AG08395 (cell line): ENCODE measurements at regions not wholly inside any gene's neighbourhood (a gene's known extent, or its start where the extent isn't known, plus 50 kb on each side); places are given as distances from the start of the nearest gene placed in this dataset.

Experiments
- DNase-seq: peaks from one replicate; pipeline ENCODE4 v3.0.0; 2012; ENCODE audit warnings: mixed read lengths, low spot score

DNA sequence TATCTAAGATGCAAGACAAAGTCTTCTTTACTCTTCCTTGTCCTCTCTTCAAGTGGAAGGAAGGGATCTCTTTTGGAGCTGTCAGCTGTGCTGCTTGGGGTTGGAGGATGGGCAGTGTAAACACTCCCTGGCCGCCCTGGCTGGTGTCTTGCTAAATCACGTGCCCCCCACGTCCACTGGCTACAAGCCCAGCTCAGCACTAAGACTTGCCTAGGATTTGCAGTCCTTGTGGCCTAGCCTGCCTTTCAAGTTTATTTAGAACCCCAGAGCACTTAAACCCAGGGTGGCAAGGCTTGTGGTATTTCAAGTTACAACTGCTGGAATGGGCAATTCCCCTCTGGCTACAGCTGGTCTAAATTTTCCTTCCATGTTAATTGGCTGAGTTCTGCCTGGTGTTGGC, 272.4 kb upstream of the MYO3A start:
- DNase-seq, result no peak

DNA sequence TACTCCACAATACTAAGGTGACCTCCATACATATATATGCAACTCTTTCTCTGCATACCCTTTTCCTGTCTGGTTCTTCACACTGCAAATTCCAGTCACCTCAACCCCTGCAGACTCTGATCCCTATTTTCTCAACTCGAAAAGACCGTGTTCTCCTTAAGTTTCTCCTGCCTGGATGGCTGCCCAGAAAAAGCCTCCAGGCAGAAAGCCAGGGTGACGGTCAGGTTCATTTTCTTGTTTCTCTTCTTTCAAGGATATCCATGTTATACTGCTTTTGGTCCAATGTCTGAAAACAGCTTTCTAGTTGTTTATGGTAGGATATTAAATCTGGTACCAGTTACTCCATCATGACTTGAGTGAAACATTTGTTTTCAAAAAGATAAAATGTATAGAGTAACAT, 267.8 kb upstream of the MYO3A start:
- no peak for DNase-seq

DNA sequence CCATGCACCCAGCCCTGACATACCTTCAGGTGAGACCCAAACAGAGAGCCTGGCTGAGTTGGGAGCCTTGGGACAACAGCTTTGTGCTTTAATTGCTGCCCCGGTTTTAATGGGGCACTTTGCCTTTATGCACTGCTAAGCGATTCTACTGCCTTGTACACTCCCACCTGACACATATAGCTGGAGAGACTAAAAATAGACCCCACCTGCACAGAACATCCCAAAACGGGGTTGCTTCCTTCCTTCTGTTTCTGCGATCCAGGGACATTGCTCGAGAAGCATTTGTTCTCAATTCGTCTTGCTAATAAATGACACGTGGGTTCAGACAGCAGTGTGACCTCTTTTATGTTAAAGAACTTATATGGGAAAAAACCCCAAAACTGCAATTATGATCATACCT, 258.8 kb upstream of the MYO3A start:
- no peak for DNase-seq

DNA sequence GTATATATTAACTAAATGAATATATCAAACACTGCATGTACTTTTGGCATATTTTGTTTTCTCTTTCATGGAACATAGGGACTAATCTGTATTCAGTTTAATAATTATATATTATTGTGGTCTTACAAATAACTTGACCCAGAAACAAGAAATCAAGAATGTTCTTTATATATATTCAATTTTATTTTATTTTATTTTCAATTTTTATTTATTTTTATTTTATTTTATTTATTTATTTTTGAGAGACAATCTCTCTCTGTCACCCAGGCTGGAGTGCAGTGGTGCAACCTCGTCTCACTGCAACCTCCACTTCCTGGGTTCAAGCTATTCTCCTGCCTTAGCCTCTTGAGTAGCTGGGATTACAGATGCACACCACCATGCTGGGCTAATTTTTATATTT, 258.4 kb upstream of the MYO3A start:
- DNase-seq, result no peak

DNA sequence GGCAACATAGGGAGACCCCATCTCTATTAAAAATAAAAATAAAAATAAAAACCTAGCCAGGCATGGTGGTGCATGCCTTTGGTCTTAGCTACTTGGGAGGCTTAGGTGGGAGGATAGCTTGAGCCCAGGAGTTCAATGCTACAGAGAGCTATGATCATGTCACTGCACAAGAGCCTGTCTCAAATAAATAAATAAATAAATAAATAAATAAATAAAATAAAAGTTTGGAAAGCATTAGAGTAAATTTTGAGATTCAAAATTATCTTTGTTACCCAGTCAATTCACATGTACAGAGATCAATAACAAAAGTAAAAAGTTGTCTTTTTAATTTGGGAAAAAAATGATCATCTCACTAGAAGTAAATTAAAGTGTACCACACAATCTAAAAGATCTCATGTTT, 255.8 kb upstream of the MYO3A start:
- DNase-seq, result no peak

DNA sequence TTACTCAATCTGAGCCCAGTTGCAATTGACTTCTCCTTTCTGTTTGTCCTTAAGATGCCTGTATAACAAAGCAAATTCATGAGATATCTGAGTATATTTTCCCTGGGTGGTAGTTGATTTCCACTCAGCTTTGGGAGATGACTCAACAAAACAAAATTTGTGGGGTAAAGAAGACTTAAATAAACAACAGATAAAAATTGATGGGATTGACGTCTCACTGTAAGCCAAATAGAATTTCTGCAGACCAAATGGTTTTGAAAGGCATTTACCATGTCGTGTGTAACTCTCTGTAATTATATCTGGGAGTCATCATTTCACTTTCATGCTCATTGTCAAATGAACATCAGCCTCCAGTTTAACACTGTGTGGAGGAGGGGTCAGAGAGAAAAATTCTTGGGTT, 255.4 kb upstream of the MYO3A start:
- DNase-seq, result no peak

DNA sequence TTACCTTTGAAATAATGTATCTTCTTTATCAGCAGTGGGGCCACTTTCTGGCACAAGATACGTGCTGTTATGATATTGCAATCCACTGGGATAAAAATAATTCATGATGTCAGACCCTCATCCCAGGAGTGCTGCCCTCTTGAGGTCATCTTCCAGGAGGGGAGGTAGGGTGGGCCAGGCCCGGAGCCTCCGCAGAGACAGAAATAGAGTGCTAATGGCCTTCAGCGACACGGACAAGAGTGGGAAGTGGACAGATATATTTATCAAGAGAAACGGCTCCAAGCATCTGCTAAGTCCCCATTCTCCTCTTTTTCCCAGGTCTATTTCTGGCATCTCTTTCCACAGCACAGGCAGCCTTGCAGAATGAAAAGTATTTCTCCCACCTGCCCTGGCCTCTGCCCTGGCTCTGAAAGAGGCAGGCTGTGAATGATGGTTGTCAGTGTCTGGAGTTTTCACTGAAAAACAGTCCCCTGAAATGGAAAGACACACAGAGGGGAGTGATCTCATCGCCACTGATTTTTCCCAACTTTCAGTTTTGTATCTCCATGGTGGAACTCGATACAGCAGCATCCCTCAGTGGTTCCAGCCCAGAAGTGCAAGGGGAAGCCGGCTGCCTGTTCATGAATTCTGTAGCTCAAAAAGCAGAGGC, 251.7 kb upstream of the MYO3A start:
- no peak for DNase-seq

DNA sequence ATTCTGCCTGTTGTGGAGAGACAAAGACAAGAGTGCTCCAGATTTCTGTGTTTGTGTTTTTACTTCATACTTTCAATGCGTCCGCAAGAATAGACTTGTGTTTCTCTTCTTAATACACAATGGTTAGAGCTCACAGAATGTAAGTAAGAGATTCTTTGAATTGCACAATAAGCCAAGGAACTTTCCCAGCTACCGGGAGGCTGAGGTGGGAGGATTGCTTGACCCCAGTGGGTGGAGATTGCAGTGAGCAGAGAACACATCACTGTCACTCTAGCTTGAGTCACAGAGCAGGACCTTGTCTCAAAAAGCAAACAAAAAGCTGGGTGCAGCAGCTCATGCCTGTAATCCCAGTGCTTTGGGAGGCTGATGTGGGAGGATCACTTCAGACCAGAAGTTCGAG, 250.7 kb upstream of the MYO3A start:
- no peak for DNase-seq

DNA sequence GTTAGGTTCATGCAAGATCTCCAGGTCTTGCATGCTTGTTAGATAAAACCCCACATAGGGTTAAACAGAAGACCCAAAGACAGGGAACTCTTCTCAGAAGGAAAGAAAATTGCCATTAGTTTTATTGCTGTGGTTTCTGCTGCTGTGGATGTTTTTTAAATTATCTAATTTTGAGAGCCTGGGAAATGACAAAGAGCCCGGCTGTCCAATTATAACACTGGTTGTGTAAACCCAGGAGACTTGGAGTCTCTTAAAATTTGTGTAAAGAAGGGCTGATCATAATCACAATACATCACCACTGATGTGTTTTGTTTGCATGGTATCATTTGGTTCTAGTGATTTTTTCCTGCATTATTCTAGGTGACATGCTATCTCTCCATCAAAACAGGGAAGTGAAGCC, 246.5 kb upstream of the MYO3A start:
- no peak for DNase-seq

DNA sequence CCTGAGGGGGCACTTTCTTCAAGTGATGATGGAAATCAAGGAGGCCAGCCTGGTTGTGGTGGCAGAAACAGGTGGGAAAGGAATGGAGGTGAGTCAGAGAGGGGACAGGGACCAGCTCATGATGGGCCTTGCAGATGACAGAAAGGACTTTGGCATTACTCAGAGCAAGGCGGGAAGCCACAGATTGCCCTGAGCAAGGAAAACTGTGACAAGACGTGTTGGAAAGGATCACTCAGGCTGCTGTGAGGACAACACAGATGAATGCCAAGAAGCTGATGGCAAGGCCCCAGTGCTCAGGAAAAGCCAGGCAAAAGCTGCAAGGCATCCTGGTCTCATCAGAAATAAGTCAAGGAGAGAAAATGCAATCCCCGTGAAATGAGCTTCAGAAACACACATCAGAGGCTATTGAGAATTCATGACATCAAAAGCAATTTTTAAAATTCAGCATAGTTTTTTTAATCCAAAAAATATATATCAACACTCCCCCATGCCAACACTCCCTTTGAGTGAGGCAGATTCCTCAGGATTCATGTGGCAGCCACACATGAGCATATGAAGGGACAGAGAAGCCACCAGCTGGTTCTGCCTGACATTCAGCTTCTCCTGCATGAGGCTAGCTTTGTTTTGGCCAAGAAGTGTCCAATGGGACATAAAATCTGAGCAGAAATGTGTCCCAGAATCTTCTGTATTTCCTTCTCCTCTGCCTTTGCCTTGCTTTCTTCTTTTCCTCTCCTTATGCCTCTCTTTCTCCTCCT, 244.5 kb upstream of the MYO3A start:
- no peak for DNase-seq

DNA sequence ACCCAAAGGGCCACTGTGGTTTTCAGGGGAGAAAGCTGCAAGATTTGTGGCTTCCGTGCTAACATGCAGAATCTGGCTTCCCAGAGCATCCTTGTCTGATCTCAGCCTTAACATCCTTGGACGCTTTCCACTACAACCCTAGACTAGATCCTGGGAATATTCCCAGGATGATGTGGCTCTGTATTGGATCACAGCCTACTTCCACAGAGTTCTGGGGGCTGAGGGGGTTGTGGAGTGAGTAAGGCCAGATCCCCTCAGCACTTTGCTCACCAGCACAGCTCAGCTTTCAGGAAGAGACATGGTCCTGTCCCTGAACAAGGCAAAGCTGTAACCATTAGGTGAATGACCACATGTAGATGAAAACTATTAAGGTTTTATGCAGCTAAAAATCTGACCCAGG, 241.3 kb upstream of the MYO3A start:
- DNase-seq, result no peak

DNA sequence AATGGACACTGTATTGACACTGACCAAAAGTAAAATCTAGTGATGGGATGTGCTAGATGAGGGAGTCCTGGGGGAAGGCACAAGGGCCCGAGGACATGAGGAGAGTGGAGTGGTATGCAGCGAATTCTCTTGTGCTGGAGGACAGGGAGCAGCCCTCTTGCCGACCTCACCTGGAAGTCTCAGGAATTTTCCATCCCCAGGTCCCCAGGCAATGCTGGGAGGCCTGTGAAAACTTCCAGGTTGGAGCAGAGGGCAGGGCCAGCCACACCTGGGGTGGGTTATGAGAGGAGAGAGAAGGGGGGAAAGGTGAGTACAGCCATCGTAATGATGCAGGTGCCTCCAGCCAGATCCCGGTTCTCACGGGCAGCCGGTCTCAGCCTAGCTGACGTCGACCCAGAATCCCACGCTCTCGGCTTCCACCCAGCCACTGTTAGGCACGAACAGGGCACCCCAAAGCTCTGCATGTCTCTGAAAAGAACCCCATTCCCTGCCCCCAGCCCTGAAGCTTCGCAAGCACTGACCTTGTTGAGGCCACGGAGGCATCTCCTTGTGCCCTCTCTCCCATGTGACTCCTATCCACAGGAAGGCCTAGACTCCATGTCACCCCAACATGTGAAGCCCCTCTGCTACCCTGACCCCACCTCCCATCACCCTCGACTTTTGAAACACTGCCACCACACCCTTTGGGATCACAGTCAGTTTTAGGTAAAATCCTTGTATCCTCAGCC, 239.7 kb upstream of the MYO3A start:
- no peak for DNase-seq

DNA sequence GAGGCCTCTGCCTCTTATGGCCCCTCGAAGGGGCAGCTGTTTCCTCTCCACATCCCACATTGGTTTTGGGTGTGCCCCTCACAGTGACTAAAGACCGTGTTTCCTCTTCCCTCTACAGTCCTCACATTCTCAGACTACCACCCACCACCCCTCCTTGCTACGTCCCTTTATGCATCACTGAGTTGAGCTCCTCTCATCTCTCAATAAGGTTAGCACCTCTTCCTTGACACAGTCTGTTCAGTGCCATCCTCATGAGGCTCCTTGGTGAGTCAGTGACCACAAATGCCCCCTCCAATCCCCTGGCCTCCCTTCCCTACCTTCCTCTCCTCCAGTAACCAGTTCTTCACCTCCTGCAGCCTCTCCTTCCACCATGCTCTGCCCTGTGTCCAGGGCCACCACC, 239.1 kb upstream of the MYO3A start:
- no peak for DNase-seq

DNA sequence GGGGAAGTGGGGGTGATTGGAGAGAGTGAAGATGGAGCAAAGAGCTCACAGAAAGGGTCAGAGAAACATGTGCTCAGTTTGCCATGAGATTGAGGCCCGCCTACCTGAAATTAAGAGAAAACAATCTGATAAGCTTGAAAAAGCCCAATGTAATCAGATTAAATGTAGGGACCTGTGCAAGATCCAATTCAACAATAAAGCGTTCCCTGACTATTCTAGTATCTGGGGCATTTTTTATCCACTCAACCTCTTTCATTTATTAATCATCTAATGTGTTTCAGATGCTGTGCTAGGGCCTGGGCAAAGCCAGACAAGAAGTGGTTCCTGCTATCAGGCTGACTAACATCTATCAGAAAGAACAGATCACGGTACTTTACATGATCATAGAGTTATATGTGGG, 238.4 kb upstream of the MYO3A start:
- DNase-seq, result no peak

DNA sequence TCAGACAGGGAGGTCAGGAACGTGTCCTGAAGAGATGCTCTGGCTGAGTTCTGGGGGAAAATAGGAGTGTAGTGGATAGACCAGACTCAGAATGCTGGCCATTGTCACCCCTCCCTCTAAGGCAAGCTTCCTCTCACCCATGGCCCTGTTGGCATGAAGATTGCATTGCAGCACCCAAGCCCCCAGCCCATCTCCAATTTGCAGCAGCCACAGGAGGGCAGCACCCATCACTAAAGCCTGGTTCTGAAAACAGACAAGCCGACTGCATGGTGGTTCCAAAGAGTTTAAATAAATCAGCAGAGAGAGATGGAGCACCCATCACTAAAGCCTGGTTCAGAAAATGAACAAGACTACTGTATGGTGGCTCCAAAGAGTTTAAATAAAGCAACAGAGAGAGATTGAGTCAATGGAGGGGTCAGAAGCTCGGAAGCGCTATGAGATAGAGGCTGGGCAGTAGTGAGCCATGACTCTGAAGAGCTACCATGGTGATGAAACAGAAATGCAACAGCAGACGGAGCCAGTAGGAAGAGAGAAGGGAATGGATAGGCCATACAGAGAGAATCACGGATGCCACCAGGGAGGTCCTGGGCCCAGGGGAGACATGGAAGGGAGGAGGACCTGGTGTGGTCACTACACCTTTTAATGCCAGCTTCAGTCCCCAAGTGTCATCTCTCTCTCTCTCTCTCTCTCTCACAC, 237.9 kb upstream of the MYO3A start:
- no peak for DNase-seq

DNA sequence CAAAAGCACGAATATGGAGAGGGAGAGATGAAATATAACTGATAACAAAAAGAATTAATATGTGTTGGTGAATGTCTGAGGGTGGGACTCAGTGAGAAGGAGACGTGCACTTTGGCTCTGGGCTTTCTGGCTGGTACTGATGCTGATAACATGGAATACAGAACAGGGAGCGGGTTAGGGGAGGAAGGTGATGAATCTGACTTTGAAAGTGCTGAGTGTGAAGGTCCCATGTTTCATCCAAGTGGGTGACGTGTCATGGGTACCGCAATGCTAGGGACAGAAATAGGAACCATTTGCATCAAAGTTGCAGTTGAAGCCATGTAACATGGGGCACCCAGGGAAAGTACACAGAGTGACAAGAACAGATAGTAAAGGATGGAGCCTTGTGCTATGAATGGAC, 236.6 kb upstream of the MYO3A start:
- no peak for DNase-seq

DNA sequence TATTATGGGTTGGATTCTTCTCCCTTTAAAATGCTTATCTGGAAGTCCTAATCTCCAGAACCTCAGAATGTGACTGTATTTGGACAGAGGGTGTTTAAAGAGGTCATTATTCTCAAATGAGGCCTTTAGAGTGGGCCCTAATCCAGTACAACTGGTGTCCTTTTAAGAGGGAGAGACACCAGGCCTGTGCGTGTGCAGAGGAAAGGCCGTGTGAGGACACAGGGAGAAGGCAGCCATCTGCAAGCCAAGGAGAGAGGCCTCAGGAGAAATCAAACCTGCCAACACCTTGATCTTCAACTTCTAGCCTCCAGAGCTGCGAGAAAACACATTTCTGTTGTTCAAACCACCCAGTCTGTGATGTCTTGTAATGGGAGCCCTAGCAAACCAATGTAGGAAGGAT, 235.4 kb upstream of the MYO3A start:
- no peak for DNase-seq

DNA sequence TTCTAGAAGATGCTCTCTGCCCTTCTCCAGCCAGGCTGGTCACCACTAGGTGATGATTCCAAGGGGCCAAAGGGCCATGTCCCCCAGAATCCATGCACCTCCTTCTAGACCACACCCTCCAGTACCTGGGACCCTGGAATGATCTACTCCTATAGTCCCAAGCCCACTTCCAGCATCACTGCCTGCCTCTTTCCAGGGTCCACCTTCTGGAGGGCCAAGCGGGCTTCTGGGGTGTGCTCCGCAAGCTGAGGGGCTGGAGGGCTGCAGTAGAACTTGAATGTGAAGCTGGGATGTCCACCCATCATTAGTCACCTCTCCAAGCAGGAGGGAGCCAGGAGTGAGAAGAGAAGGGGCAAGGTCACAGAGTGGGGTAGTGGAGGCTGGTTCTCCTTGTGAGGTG, 234.4 kb upstream of the MYO3A start:
- DNase-seq, result no peak

DNA sequence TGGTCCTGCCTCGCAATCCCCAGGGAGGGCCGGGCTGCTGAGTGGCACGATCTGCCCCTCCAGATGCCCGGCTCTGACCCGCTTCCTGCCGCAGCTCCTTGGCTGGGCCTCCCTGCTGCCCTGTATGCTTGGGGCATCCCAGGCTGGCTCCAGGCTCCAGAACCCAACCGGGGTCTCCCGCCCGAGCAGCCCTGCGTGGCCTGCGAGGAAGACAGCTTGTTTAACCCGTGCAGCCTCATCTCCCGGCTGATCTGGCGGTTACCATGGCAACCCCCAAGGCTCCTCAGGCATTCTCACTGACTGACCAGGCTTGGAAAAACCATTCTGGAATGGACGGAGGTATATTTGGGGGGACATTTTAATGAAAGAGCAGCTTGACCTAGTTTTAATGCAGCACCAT, 232.4 kb upstream of the MYO3A start:
- DNase-seq, result no peak

DNA sequence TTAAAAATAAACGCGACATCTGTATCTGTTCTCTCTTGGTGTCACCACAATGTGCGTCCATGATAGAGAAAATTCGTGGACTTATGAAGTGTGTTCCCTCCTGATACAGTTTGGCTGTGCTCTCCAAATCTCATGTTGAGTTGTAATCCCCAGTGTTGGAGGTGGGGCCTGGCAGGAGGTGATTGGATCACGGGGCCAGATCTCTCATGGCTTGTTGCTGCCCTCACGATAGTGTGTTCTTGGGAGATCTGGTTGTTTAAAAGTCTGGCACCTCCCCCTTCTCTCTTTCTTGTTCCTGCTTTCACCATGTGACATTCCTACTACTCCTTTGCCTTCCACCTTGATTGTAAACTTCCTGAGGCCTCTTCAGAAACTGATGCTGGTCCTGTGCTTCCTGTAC, 229.4 kb upstream of the MYO3A start:
- no peak for DNase-seq

DNA sequence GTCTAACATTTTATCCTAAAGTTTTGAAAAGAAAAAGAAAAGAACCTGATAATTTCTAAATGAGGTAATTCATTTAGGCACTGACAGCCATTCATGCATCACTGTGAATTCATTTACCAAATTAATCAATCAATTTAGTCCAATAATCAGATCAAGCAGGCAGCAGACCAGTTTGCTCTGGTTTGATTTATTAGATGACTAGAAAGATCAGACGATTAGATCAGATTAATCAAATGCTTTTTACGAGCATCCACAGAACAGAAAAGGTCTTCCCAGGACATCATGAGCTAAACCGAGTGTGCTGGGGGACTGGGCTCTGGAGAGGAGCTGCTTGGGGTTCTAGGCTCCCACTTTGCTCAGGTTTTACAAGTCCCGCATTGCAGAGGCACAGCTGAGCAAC, 226.5 kb upstream of the MYO3A start:
- no peak for DNase-seq

DNA sequence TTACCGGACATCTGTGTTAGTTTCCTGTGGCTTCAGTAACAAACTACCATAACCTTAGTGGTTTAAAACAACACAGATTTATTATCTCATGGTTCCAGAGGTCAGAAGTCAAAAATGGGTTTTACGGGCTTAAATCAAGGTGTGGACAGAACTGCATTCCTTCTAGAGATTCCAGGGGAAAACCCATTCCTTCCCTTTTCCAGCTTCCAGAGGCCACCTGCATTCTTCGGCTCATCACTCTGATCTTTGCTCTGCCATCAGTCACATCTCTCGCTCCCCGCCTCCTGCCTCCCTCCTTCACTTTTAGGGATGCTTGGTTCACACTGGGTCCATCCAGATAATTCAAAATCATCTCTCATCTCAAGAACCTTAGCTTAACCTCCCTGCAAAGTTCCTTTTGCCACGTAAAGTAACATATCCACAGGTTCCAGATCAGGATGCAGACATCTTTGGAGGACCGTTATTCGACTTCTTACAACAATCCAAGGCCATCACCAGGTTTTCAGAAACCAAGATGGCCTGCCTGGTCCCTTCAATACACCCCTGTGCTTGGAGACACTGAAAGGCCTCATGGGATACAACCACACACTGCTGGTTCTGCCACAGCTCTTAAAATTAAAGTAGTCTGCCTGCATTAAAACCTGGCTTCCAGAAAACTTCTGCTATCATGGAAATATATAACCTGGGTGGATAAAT, 225.9 kb upstream of the MYO3A start:
- DNase-seq, result no peak
